Activated B cell treated with CpG ODN at 0.5 μM for 24 hours (primary cell): ENCODE measurements at regions not wholly inside any gene's neighbourhood (a gene's known extent, or its start where the extent isn't known, plus 50 kb on each side); places are given as distances from the start of the nearest gene placed in this dataset.

Source experiments
- ATAC-seq: fragments of 200-7000 bp; cut with Tn5 transposase; one replicate; pipeline ENCODE4 v1.10.0; 2021; ENCODE audit warnings: low read depth, mild to moderate bottlenecking, moderate library complexity
- CTCF ChIA-PET: fragments of 350-600 bp; sonication (Branson Sonifier 250); formaldehyde crosslinking; loops from one replicate; lab custom pipeline; 2021; ENCODE audit warnings: antibody characterized with exemption; lab: Charles Lee
- POLR2A ChIA-PET: fragments of 350-600 bp; sonication (Branson Sonifier 250); formaldehyde crosslinking; loops from one replicate; lab custom pipeline; 2021; ENCODE audit warnings: antibody characterized with exemption; lab: Charles Lee
- DNase-seq: peaks from one replicate; pipeline ENCODE4 v3.0.0; 2022
- H3K27ac Mint-ChIP-seq: one replicate; pipeline ENCODE4 v1.8.0; 2020; ENCODE audit warnings: mixed read lengths
- H3K27me3 Mint-ChIP-seq: one replicate; pipeline ENCODE4 v1.8.0; 2021; ENCODE audit warnings: mixed read lengths
- H3K36me3 Mint-ChIP-seq: one replicate; pipeline ENCODE4 v1.8.0; 2021; ENCODE audit warnings: low read depth, mixed read lengths
- H3K4me1 Mint-ChIP-seq: one replicate; pipeline ENCODE4 v1.8.0; 2021; ENCODE audit warnings: mixed read lengths
- H3K4me3 Mint-ChIP-seq: one replicate; pipeline ENCODE4 v1.8.0; 2020; ENCODE audit warnings: mild to moderate bottlenecking, mixed read lengths
- H3K9me3 Mint-ChIP-seq: one replicate; pipeline ENCODE4 v1.8.0; 2020; ENCODE audit warnings: mixed read lengths
- CTCF ChIP-seq: fragments of 200-600 bp; IDR thresholded peaks from one replicate; pipeline ENCODE4 v1.8.0; 2022; ENCODE audit warnings: antibody characterized with exemption, mild to moderate bottlenecking
- intact Hi-C: fragments of 100-400 bp; cut with micrococcal nuclease; formaldehyde crosslinking; loops from one replicate; pipeline ENCODE4 v1.15.1; 2024

GRCh38 chr13:53182724-53183123, 154.1 kb downstream of the OLFM4 start:
- Mint-ChIP-seq H3K27me3 (no peaks in the 10 kb centered on the region), H3K27ac (no peak overlapping the region)

GRCh38 chr13:53188120-53188519, 159.5 kb downstream of the OLFM4 start:
- no peak for TF ChIP-seq CTCF
- no peaks in the 10 kb centered on the region for H3K4me1 Mint-ChIP-seq
- CTCF ChIA-PET: no interaction called here
- H3K27me3 Mint-ChIP-seq: no peaks in the 10 kb centered on the region
- POLR2A ChIA-PET: no interaction called here
- H3K9me3 Mint-ChIP-seq: peaks cover 12% of the 10 kb centered on the region
- no peaks in the 10 kb centered on the region for H3K36me3 Mint-ChIP-seq
- H3K4me3 Mint-ChIP-seq: no peak overlapping the region
- DNase-seq (no peak), ATAC-seq (no peak)
- H3K27ac Mint-ChIP-seq: no peak overlapping the region
- intact Hi-C loops: no loop called here

More at GRCh38 chr13:53182724-53183123, 154.1 kb downstream of the OLFM4 start:
- TF ChIP-seq CTCF: no peak
- Mint-ChIP-seq H3K36me3 (no peaks in the 10 kb centered on the region), H3K4me3 (no peak overlapping the region), H3K4me1 (no peaks in the 10 kb centered on the region), H3K9me3 (peaks cover 12% of the 10 kb centered on the region)
- ATAC-seq (no peak), DNase-seq (no peak)
- POLR2A ChIA-PET: no interaction called here
- intact Hi-C loops: no loop called here
- CTCF ChIA-PET: no interaction called here

- no peaks in the 10 kb centered on the region for H3K27me3 Mint-ChIP-seq
- ChIA-PET POLR2A (no interaction called here), CTCF (no interaction called here)
- DNase-seq: no peak
- no peak overlapping the region for H3K27ac Mint-ChIP-seq
- no peaks in the 10 kb centered on the region for H3K36me3 Mint-ChIP-seq
- intact Hi-C loops: no loop called here
- peaks cover 6% of the 10 kb centered on the region for H3K9me3 Mint-ChIP-seq
- H3K4me3 Mint-ChIP-seq: no peak overlapping the region
- ATAC-seq: no peak
- no peak for TF ChIP-seq CTCF
- no peaks in the 10 kb centered on the region for H3K4me1 Mint-ChIP-seq
These were observed 160.5 kb downstream of the OLFM4 start for GRCh38 chr13:53189162-53189561.

- H3K36me3 Mint-ChIP-seq: no peaks in the 10 kb centered on the region
- CTCF ChIA-PET: no interaction called here
- H3K27me3 Mint-ChIP-seq: no peaks in the 10 kb centered on the region
- no peak for DNase-seq
- H3K9me3 Mint-ChIP-seq: no peaks in the 10 kb centered on the region
- POLR2A ChIA-PET: no interaction called here
- H3K4me1 Mint-ChIP-seq: no peaks in the 10 kb centered on the region
- no peak overlapping the region for H3K27ac Mint-ChIP-seq
- intact Hi-C loops: no loop called here
- TF ChIP-seq CTCF: no peak
- ATAC-seq: no peak
- no peak overlapping the region for H3K4me3 Mint-ChIP-seq
These were observed 162.5 kb downstream of the OLFM4 start for GRCh38 chr13:53191091-53191490.

- peaks cover 2% of the 10 kb centered on the region for H3K9me3 Mint-ChIP-seq
- H3K36me3 Mint-ChIP-seq: no peaks in the 10 kb centered on the region
- H3K4me1 Mint-ChIP-seq: no peaks in the 10 kb centered on the region
- no peak overlapping the region for H3K4me3 Mint-ChIP-seq
- ATAC-seq: no peak
- no peak for DNase-seq
- ChIA-PET POLR2A (no interaction called here), CTCF (no interaction called here)
- H3K27me3 Mint-ChIP-seq: peaks cover 12% of the 10 kb centered on the region
- no peak for TF ChIP-seq CTCF
- intact Hi-C loops: no loop called here
- H3K27ac Mint-ChIP-seq: no peak overlapping the region
These were observed 168.8 kb downstream of the OLFM4 start for GRCh38 chr13:53197424-53197823.
